GM19035 (cell line): ENCODE measurements at regions not wholly inside any gene's neighbourhood (a gene's known extent, or its start where the extent isn't known, plus 50 kb on each side); places are given as distances from the start of the nearest gene placed in this dataset.
"Not testable (repeated sequence)": the region's sequence is repeated elsewhere in the genome, so short reads cannot be mapped to it uniquely, and the experiment has no call there.

Source experiments
- ATAC-seq: cut with Tn5 transposase; IDR thresholded peaks from one replicate; pipeline ENCODE4 v1.9.1; 2021; ENCODE audit not compliant: unreplicated experiment

DNA sequence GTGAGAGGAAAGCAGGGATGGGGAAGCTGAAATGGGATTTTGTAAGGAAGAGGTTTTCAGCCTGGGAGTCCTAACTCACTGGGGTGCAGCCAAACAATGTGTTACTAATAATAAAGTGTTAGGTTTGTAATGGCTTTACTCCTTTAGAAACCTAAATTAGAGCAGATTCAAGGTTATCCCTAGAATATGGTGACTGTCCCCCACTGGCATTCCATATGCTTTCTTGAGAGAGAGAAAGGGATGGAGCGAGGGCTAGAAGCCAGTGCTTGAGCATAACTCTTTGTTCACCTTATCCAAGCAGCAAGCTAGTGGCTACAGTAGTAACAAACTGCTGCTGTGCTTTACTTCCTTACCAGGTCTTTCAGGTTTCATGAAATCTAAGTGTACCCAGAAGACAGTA is 249.1 kb upstream of the PGRMC2 start:
- no peak for ATAC-seq

DNA sequence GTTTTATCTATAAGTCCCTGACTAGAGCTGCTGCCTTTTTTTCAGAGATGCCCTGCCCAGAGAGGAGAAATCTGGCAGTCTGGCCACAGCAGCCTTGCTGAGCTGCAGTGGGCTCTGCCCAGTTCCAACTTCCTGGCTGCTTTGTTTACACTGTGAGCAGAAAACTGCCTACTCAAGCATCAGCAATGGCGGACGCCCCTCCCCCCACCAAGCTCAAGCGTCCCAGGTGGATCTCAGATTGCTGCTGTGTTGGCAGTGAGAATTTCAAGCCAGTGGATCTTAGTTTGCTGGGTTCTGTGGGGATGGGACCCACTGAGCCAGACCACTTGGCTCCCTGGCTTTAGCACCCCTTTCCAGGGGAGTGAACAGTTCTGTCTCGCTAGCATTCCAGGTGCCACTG is 247.9 kb upstream of the PGRMC2 start:
- not testable (repeated sequence) for ATAC-seq

DNA sequence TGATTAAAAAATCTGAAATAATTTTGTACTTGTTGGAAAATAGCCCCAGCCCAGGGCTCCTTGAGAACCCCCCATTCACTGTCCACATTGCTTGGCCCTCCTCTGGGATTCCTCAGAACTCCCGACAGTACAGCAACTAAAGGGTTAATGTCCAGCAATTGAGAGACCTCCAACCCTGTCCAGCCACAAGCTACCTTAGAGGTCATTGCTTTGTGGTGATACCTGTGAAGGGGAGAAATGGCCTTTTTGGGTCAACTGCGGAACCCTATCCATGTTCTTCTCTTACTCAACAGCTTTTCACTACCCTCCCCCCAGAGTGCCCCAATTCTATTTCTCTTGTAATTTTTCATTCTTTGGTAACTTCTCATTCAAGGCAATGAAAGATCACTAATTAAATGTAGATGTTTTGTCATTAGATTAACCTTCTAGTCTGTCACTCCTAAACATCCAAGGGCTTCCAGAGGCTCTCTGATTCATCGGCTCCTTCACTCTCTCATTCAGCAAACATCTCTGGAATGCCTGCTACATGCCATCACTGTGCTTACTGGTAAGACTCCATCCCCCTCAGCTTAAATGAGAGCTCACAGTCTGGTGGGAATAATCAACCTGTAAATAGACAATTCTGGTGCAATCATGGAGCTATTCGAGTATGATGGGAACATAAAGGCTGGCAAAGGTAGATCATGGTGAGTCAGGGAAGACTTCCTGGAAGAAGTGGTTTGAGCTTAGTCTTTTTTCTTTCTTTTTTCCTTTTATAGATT is 241.4 kb upstream of the PGRMC2 start:
- no peak for ATAC-seq

DNA sequence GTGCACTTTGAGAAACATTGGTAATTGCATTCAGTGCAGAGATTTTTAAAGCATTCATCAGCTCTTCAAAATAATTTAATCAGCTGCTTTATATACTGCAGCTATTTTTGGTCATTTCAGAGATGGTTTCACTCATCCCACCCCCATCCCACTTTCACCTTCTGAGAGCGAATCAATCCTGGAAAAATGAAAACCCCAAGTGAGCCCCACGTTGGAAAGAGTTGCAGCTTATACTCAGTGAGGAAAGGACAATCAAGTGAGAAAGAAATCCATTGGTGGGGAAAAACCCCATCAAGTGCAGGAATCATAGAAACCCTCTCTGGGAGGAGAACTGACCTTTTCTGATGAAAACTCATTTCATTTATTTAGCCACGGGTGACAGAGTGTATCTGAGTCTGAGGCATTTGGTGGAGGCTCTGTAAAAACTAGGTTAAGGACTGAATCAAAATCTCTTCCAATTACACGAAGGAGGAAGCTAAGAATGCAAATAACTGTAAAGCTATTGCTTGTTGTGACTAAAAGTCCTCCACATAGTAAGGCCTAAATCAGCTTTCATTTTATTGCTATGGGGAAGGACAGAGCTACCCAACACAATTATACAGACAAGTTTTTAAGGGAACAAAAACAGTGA is 240.4 kb upstream of the PGRMC2 start:
- no peak for ATAC-seq

DNA sequence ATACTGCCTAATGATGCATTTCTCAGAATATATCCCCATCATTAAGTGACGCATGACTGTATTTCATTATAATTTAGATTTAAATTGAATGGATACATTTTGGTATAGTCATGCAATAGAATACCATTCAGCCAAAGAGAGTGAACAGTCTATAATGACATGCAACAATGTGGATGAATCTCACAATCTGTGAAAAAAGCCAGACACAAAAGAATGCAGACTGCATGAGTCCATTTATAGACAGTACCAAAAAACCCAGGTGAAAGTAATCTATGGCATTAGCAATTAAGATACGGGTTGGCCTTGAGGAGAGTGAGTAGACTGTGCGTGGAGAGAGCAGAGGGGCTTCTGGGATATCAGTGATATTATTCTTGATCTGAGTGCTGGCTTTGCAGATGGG is 239.7 kb upstream of the PGRMC2 start:
- no peak for ATAC-seq

DNA sequence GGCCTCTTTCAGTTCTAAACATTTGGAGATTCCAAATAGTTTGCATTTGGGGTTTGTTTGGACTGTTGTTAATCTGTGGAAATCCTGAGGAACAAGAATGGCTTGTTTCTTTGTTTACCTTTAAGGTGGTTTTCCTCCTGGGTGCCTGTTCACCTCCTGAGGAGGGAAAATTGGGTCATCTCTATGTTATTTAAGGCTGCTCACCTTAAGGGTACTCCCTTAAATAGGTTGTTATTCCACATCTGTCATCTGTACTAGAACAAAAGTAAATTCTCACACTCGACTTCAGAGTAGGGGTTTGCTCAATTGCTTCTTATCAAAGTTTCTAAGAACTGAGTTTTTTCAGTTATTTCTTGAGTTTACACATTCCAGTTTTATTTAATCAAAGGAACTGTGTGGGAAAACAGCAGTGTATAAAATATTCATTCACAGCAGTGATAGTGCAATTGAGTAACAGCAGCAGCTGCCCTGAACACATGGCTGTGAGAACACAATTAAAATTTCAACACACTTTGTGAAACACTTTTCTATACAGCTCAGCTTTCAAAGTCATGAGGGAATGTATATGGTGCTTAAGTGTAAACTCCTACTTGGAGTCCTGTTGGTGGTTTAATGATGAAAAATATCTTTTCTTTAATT is 238.5 kb upstream of the PGRMC2 start:
- ATAC-seq, result no peak

DNA sequence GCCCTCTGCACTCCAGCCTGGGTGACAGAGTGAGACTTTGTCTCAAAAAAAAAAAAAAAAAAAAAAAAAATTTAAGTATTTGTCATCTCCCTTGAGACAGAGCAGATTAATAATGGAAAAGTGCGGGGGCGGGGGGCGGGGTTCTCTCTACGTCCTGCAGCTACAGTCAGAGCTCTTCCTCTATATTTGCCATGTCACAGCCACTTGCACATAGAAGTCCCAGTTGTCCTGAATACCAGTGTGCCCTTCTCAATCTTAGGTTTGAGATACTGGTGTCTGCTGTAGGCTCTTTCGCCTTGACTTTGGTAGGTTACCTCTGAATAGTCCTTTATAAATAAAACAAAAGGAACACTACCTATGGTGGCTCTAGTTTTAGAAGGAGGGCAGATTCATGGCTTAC is 237.8 kb upstream of the PGRMC2 start:
- no peak for ATAC-seq

DNA sequence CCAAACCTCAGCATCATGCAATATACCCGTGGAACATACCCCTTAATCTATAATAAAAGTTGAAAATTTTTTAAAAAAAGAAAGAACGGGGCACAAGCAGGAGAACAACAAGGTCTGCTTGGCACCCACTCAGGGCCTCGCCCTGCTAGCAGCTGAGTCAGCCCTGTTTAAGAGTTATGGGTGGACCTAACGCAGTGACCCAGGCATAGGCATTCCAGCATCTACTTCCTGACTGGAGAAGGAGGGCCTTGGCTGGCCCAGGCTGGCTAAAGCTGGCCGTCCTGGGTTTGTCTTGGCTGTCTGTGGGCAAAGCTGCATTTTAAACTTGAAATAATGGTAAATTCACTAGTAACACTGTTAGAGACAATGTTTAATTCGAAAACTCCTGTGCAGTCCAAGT is 236.7 kb upstream of the PGRMC2 start:
- no peak for ATAC-seq

DNA sequence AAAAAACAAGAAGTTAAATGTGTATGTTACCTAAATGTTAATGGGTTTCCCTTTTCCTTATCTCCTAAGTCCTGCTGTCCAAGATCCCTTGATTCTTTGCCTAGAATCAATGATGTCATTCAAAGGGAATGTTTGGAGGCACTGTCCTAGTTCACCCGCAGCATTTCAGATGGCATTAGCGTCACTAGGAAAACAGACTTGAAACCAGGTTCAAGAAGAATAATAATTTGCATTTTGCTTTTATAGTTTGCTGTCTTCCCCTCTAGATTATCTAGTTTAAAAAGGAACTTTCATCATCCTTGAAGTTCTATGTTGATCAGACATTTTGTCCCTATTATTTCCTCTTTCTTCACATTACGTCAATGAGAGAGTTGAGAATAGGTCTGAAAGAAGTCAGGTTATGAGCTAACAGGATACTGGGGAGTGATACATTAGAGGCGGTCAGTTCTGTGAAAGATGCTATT is 234.1 kb upstream of the PGRMC2 start:
- ATAC-seq, result no peak

DNA sequence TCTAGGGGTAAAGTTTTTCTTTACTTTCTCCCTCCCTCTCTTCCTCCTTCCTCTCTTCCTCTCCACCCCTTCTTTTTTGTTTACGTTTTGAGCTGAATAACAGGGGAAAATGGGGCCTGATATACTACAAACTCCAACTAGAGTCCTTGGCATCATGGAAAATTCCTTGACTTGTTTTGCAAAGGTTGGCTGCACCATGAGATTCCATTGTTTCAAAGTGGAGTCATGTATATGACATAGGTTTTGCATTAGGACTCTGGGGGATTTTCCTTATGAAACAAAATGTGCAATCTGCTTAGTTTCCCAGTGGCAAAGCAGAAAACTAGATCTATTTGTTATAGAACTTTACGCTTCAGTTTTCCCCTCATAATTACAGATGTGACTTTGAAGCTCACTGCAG is 233.5 kb upstream of the PGRMC2 start:
- ATAC-seq, result no peak

DNA sequence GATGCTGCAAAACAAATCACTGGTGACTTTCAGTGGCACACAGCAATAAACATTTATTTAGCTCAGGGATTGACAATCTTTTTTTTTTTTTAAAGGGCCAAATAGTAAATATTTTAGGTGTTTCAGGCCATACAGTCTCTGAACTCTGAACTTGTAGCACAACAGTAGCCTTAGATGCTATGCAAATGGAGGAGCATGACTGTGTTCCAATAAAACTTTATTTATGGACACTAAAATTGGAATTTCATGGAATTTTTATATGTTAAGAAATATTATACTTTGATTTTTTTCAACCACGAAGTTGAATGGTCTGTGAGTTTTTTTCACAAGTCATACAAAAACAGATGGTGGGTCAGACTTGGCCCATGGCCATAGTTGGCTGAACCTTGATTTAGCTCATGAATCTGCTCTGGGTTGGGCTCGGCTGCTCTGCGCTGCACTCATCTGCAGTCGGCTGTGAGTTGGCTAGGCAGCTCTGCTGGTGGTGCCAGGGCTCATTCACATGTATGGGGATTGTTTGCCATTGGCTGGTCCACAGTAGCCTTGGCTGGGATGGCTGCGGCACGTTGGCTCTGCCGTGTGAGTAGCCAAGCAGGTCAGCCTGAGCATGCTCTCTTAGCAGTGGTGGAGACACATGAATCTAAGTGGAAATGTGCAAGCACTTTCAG is 231.7 kb upstream of the PGRMC2 start:
- ATAC-seq, result no peak

DNA sequence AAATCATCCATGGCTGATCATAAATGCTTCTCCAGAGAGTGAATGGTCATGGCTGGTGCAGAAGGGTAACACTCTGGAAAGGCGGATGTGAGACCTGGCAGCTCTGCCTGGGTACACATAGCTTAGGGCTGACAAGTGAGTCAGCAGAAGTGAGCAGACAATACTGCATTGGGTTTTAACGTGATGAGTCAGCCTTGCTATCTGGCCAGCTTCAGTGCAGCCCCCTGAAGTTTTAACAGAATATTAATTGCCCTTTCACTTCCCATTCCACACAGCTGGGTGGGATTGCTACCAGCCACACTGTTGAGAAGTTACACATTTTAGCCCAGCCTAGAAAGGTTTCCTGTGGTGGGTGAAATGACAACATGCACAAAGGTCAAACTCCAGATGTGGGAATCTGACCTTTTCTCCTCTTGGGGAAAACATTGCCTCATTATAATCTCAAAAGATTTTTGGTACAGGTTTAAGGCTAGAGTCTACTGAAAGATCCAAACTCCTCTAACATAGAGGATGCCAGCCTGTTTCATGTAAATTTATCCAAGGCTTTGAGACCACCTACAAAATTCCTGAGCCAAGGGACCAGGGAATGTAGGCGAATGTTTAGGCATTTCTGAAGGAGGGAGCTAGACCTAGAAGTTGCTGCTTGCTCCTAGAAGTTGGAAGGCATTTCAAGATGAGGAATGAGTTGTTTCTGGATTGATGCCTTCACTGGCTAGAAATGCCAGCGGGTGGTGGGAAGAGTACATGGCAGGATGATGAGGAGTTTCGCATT is 230.3 kb upstream of the PGRMC2 start:
- peak; percentile 93 for ATAC-seq

DNA sequence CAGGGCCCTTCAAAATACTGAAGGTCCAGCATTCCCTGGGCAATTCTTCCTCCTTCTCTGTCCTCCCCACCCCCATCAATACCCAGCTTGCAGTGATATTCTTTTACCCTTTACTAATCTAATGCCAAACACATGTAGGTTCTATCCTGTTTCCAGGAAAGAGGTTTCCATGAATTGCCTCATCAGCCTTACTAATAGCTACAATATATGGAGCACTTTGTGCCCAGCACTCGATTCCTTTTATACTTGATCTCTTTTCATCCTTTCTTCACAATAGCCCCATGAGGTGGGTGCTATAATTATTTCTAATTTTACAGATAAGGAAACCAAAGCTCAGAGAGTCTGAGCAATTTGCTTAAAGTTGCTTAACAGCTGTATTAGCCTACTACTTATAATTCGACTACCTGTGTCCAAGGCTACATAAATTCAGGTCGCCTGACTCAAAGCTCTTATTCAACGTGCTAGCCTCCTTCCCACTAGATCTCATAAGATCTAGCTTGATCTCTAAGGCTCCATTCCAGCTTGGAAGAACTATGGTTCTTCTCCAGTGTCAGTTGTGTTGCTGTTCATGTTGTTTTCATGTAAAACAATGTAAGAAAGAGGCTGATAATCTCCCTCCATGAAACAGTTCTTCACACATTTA is 229.6 kb upstream of the PGRMC2 start:
- ATAC-seq, result no peak

DNA sequence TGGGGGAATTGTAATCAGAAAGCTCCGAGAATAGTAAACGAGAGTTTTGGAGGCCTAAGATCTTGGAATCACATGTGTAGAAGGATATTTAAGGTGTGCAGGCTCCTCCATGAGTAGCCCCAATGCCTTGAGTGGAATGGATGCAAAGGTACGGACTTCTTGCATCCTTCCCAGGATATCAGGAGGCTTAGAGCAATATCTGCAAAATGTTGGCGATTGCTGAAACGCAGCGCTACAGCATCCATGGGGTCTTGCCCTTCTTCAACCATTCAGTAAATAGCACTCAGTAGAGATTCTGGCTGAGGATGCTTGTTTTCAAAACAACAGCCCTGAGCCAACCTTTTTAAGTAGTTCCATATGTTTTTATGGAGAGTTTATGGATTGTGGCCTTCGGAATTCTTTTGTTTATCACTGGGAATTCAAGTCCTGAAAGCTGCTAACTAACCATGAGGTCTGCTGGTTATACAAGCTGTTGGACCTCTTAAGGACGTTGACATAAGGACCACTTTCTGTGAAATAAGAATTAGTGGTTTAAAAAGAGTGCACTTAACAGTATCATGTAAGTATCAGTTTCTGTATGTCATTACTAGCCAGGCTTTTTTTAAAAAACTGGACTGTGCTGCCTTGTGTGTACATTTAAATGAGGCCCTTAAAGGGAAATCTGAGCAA is 228.8 kb upstream of the PGRMC2 start:
- peak; percentile 58 for ATAC-seq

DNA sequence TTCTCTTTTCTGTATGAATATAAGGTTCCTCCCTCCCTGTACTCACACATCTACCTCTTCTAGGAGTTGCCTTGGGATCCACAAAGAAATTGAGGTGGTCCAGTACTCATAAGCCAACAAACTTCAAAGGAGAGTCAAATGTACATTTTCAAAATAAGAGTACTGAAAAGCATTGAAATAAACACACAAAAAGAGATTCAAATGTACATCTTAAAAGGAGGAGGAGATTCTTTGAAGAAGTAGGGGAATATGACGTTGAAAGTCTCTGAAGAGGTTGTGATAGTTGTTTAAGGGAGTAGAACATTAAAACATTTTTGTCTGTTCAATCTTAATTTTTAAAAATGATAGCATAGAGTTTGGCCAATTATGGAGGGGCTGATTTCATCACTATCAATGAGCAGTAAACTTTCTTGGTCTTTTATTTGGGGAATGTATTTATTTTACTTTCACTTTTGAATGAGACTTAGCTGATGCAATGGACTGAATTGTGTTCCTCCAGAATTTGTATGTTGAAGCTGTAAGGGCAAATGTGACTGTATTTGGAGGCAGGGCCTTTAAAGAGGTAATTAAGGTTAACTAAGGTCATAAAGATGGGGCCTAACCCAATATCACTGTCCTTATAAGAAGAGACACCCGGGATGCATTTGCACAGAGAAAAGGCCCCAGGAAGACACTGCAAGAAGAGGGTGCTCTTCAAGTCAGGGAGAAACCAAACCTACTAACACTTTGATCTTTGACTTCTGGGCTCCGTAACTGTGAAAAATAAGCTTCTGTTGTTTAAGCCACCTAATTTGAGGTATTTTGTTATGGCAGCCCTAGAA is 226.3 kb upstream of the PGRMC2 start:
- no peak for ATAC-seq

DNA sequence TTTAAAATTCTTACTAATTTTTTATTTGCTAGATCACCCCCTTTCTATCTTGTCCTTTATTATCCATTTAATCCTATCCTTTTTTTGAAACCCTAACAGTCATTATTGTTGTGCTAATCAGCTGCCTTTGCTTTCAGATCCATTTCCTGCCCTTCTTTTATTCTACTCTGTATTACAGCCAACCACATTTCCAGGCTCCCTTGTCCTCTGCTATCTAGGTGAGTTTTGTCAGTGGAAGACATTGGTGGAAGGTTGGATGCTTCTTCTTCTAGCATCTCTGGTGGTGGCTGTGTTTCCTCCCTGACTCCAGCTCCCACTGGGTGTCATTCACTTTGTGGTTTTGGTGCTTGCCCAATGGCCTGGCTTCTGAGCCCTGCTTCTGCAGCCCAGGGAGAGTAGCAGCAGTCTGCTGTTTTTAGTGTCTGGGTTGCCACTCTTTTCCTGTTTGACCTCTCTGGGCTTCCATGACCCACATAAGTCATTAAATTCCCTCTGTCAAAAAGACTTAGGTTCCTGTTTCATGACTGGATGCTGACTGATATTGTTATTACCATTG is 225.2 kb upstream of the PGRMC2 start:
- no peak for ATAC-seq

DNA sequence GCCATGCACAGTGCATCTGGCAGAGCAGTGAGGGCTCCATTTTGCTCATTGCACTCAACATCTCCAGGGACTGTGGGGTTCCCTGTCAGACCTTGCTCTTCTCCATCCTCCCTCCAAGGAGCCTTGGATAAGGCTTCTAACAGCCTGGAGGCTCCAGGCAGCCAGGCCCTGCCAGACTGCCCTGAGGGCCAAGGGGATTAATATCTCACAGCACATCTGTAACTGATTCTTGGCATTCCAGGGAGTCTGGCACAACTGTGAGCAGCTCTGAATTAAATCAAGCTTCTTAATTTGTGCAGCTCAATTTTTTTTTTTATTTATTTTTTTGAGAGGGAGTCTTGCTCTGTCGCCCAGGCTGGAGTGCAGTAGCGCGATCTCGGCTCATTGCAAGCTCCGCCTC is 224.5 kb upstream of the PGRMC2 start:
- no peak for ATAC-seq

DNA sequence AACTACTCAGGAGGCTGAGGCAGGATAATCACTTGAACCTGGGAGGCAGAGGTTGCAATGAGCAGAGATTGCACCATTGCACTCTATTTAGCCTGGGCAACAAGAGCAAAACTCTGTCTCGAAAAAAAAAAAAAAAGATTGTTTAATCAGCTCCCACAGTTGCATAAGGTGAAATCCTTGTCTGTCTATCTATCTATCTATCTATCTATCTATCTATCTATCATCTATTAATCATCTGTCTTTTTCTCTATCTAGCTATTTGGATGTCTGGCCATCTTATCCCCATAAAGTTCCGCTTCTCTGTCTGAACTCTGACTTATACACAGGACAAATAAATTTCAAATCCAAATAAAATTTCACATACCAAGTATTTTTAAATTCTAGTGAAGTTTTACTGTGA is 223.2 kb upstream of the PGRMC2 start:
- ATAC-seq, result no peak
